Naive thymus-derived CD4-positive, alpha-beta T cell (primary cell): ENCODE measurements at regions not wholly inside any gene's neighbourhood (a gene's known extent, or its start where the extent isn't known, plus 50 kb on each side); places are given as distances from the start of the nearest gene placed in this dataset.

Experiments
- ATAC-seq: fragments of 150-1000 bp; cut with Tn5 transposase; 2 replicates; pipeline ENCODE4 v1.10.0; 2021; ENCODE audit warnings: mild to moderate bottlenecking, moderate library complexity
- CTCF ChIA-PET: fragments of 350-600 bp; sonication (Branson Sonifier 250); formaldehyde crosslinking; loops from one replicate; lab custom pipeline; 2021; ENCODE audit warnings: antibody characterized with exemption; lab: Charles Lee
- POLR2A ChIA-PET: fragments of 350-600 bp; sonication (Branson Sonifier 250); formaldehyde crosslinking; loops from one replicate; lab custom pipeline; 2021; ENCODE audit warnings: antibody characterized with exemption, inconsistent platforms; lab: Charles Lee
- DNase-seq, 9 donors: peaks; one replicate each; pipeline versions ENCODE4 v3.0.0 to v3.0.0-alpha.2; 2020 to 2022; ENCODE audit warnings: mixed read lengths in 1 of 9
- H3K27ac ChIP-seq: one replicate; pipeline ENCODE4 v1.7.0; 2013; ENCODE audit warnings: mild to moderate bottlenecking, low read depth, low read length, moderate library complexity
- H3K27me3 ChIP-seq, 2 donors: one replicate each; pipeline ENCODE4 v1.7.0; 2013; ENCODE audit warnings: low read length in 2 of 2, mild to moderate bottlenecking in 2 of 2, moderate library complexity in 2 of 2; ENCODE audit not compliant: control insufficient read depth in 2 of 2, insufficient read depth in 2 of 2
- H3K36me3 ChIP-seq, 3 experiments: 1 replicate in 2 of 3; 2 replicates in 1 of 3; pipeline ENCODE4 v1.7.0; 2013; ENCODE audit warnings: low read length in 3 of 3, mild to moderate bottlenecking in 3 of 3, moderate library complexity in 1 of 3; ENCODE audit not compliant: insufficient read depth in 3 of 3, control insufficient read depth in 2 of 3
- H3K4me1 ChIP-seq, 2 donors: one replicate each; pipeline ENCODE4 v1.7.0; 2013; ENCODE audit warnings: low read length in 2 of 2, mild to moderate bottlenecking in 2 of 2, moderate library complexity in 1 of 2; ENCODE audit not compliant: control insufficient read depth in 2 of 2, insufficient read depth in 2 of 2
- H3K4me3 ChIP-seq: 2 replicates; pipeline ENCODE4 v1.7.0; 2013; ENCODE audit warnings: mild to moderate bottlenecking, low read length
- H3K9me3 ChIP-seq, 3 experiments: 1 replicate in 2 of 3; 2 replicates in 1 of 3; pipeline ENCODE4 v1.7.0; 2013; ENCODE audit warnings: low read length in 3 of 3; ENCODE audit not compliant: control insufficient read depth in 2 of 3
- H3K27ac Mint-ChIP-seq, 9 donors: one replicate each; pipeline ENCODE4 v1.8.0; 2020 to 2022; ENCODE audit warnings: mixed read lengths in 9 of 9, mild to moderate bottlenecking in 8 of 9, moderate library complexity in 5 of 9, inconsistent platforms in 2 of 9
- H3K27me3 Mint-ChIP-seq, 5 donors: one replicate each; pipeline ENCODE4 v1.8.0; 2021 to 2022; ENCODE audit warnings: mixed read lengths in 5 of 5, mild to moderate bottlenecking in 1 of 5
- H3K36me3 Mint-ChIP-seq, 5 donors: one replicate each; pipeline ENCODE4 v1.8.0; 2020 to 2022; ENCODE audit warnings: mixed read lengths in 5 of 5, mild to moderate bottlenecking in 3 of 5, inconsistent platforms in 1 of 5
- H3K4me1 Mint-ChIP-seq, 7 donors: one replicate each; pipeline ENCODE4 v1.8.0; 2020 to 2022; ENCODE audit warnings: mixed read lengths in 7 of 7, mild to moderate bottlenecking in 3 of 7, inconsistent platforms in 1 of 7
- H3K4me3 Mint-ChIP-seq, 10 donors: one replicate each; pipeline ENCODE4 v1.8.0; 2020 to 2022; ENCODE audit warnings: mild to moderate bottlenecking in 10 of 10, mixed read lengths in 10 of 10, moderate library complexity in 6 of 10, inconsistent platforms in 2 of 10
- H3K9me3 Mint-ChIP-seq, 11 donors: one replicate each; pipeline ENCODE4 v1.8.0; 2020 to 2022; ENCODE audit warnings: mixed read lengths in 11 of 11, mild to moderate bottlenecking in 4 of 11, inconsistent platforms in 1 of 11, moderate library complexity in 1 of 11
- intact Hi-C, 2 donors: fragments of 100-400 bp; cut with micrococcal nuclease; formaldehyde crosslinking; loops; one replicate each; pipeline ENCODE4 v1.15.1; 2023

GRCh38 chr18:43606795-43607194 lies 329.5 kb upstream of the SYT4 start:
- no peaks in the 10 kb centered on the region for H3K36me3 Mint-ChIP-seq
- H3K4me1 Mint-ChIP-seq, result no peaks in the 10 kb centered on the region
- no peaks in the 10 kb centered on the region for H3K9me3 ChIP-seq
- H3K9me3 Mint-ChIP-seq, result peaks cover 4 to 27% (median 14%) of the 10 kb centered on the region in 11 donors
- DNase-seq, result no peak
- ChIA-PET CTCF (no interaction called here), POLR2A (interaction anchor here (0.6 kb wide), 1 partner anchor 577 kb away, joined by 3 read pairs; no protein-coding TSS in a partner anchor)
- H3K27me3 Mint-ChIP-seq, result no peaks in the 10 kb centered on the region
- no peaks in the 10 kb centered on the region for H3K4me1 ChIP-seq
- H3K27me3 ChIP-seq, result no peaks in the 10 kb centered on the region
- no peak overlapping the region for H3K4me3 ChIP-seq
- H3K36me3 ChIP-seq, result no peaks in the 10 kb centered on the region
- no peak overlapping the region for H3K27ac ChIP-seq
- no peak overlapping the region for H3K27ac Mint-ChIP-seq
- no peak overlapping the region for H3K4me3 Mint-ChIP-seq
- no peak for ATAC-seq
- intact Hi-C loops, result no loop called here

- Mint-ChIP-seq H3K27ac (no peak overlapping the region), H3K27me3 (no peaks in the 10 kb centered on the region), H3K4me1 (no peaks in the 10 kb centered on the region), H3K4me3 (no peak overlapping the region), H3K9me3 (peaks cover 0 to 1% (median 0%) of the 10 kb centered on the region in 11 donors), H3K36me3 (no peaks in the 10 kb centered on the region)
- ChIA-PET CTCF (no interaction called here), POLR2A (no interaction called here)
- Histone ChIP-seq H3K4me1 (no peaks in the 10 kb centered on the region), H3K4me3 (no peak overlapping the region), H3K36me3 (no peaks in the 10 kb centered on the region), H3K27ac (no peak overlapping the region), H3K9me3 (no peaks in the 10 kb centered on the region), H3K27me3 (no peaks in the 10 kb centered on the region)
- ATAC-seq (no peak), DNase-seq (peak in 1 of 9 donors; percentile 3)
- intact Hi-C loops, result loop anchor here in 1 of 2 donors (1.0 to 5.0 kb wide), 2 partner anchors 1276 to 1591 kb away; no protein-coding TSS in a partner anchor
These were observed 343.6 kb upstream of the SYT4 start for GRCh38 chr18:43620936-43621335.

GRCh38 chr18:43622024-43622423 lies 344.7 kb upstream of the SYT4 start:
- H3K4me3 Mint-ChIP-seq, result no peak overlapping the region
- no peak overlapping the region for H3K27ac Mint-ChIP-seq
- H3K9me3 ChIP-seq, result no peaks in the 10 kb centered on the region
- no peaks in the 10 kb centered on the region for H3K27me3 Mint-ChIP-seq
- ChIA-PET POLR2A (no interaction called here), CTCF (no interaction called here)
- no peaks in the 10 kb centered on the region for H3K36me3 ChIP-seq
- no peaks in the 10 kb centered on the region for H3K4me1 ChIP-seq
- H3K4me1 Mint-ChIP-seq, result no peaks in the 10 kb centered on the region
- H3K27ac ChIP-seq, result no peak overlapping the region
- intact Hi-C loops, result loop anchor here in 1 of 2 donors (5.0 kb wide), 1 partner anchor 1275 kb away; no protein-coding TSS in a partner anchor
- no peak overlapping the region for H3K4me3 ChIP-seq
- DNase-seq, result no peak
- H3K9me3 Mint-ChIP-seq, result peaks cover 0 to 1% (median 0%) of the 10 kb centered on the region in 11 donors
- H3K27me3 ChIP-seq, result no peaks in the 10 kb centered on the region
- no peaks in the 10 kb centered on the region for H3K36me3 Mint-ChIP-seq
- ATAC-seq, result no peak

GRCh38 chr18:43625582-43625981 lies 348.3 kb upstream of the SYT4 start:
- Histone ChIP-seq H3K9me3 (no peaks in the 10 kb centered on the region), H3K27ac (no peak overlapping the region), H3K36me3 (no peaks in the 10 kb centered on the region), H3K4me3 (no peak overlapping the region), H3K4me1 (no peaks in the 10 kb centered on the region), H3K27me3 (no peaks in the 10 kb centered on the region)
- no peak overlapping the region for H3K27ac Mint-ChIP-seq
- H3K27me3 Mint-ChIP-seq, result no peaks in the 10 kb centered on the region
- no peaks in the 10 kb centered on the region for H3K36me3 Mint-ChIP-seq
- intact Hi-C loops, result no loop called here
- peaks cover 0 to 3% (median 0%) of the 10 kb centered on the region in 11 donors for H3K9me3 Mint-ChIP-seq
- ATAC-seq (no peak), DNase-seq (no peak)
- POLR2A ChIA-PET, result no interaction called here
- no peak overlapping the region for H3K4me3 Mint-ChIP-seq
- CTCF ChIA-PET, result no interaction called here
- H3K4me1 Mint-ChIP-seq, result no peaks in the 10 kb centered on the region

- DNase-seq (no peak), ATAC-seq (no peak)
- Mint-ChIP-seq H3K9me3 (peaks cover 0 to 6% (median 0%) of the 10 kb centered on the region in 11 donors), H3K27ac (no peak overlapping the region), H3K36me3 (no peaks in the 10 kb centered on the region), H3K4me1 (no peaks in the 10 kb centered on the region), H3K27me3 (no peaks in the 10 kb centered on the region), H3K4me3 (no peak overlapping the region)
- intact Hi-C loops, result no loop called here
- no peak overlapping the region for H3K4me3 ChIP-seq
- H3K27ac ChIP-seq, result no peak overlapping the region
- no peaks in the 10 kb centered on the region for H3K9me3 ChIP-seq
- ChIA-PET POLR2A (no interaction called here), CTCF (no interaction called here)
- H3K36me3 ChIP-seq, result no peaks in the 10 kb centered on the region
- no peaks in the 10 kb centered on the region for H3K4me1 ChIP-seq
- no peaks in the 10 kb centered on the region for H3K27me3 ChIP-seq
These were observed 350.7 kb upstream of the SYT4 start for GRCh38 chr18:43627848-43628530.

GRCh38 chr18:43634994-43635393 lies 357.7 kb upstream of the SYT4 start:
- Histone ChIP-seq H3K9me3 (no peaks in the 10 kb centered on the region), H3K27me3 (no peaks in the 10 kb centered on the region), H3K4me3 (no peak overlapping the region), H3K36me3 (no peaks in the 10 kb centered on the region), H3K4me1 (no peaks in the 10 kb centered on the region), H3K27ac (no peak overlapping the region)
- DNase-seq (no peak), ATAC-seq (no peak)
- ChIA-PET CTCF (no interaction called here), POLR2A (no interaction called here)
- Mint-ChIP-seq H3K4me1 (no peaks in the 10 kb centered on the region), H3K27ac (no peak overlapping the region), H3K36me3 (no peaks in the 10 kb centered on the region), H3K9me3 (peaks cover 0 to 19% (median 4%) of the 10 kb centered on the region in 11 donors), H3K27me3 (no peaks in the 10 kb centered on the region), H3K4me3 (no peak overlapping the region)
- intact Hi-C loops, result no loop called here

- no peaks in the 10 kb centered on the region for H3K27me3 ChIP-seq
These were observed 358.1 kb upstream of the SYT4 start for GRCh38 chr18:43635397-43635796.

More at GRCh38 chr18:43635397-43635796, 358.1 kb upstream of the SYT4 start:
- DNase-seq, result no peak
- Mint-ChIP-seq H3K4me3 (no peak overlapping the region), H3K4me1 (no peaks in the 10 kb centered on the region), H3K9me3 (peaks cover 0 to 18% (median 4%) of the 10 kb centered on the region in 11 donors), H3K36me3 (no peaks in the 10 kb centered on the region), H3K27ac (no peak overlapping the region), H3K27me3 (no peaks in the 10 kb centered on the region)
- Histone ChIP-seq H3K9me3 (no peaks in the 10 kb centered on the region), H3K36me3 (no peaks in the 10 kb centered on the region), H3K4me3 (no peak overlapping the region), H3K4me1 (no peaks in the 10 kb centered on the region), H3K27ac (no peak overlapping the region)
- no peak for ATAC-seq
- ChIA-PET POLR2A (no interaction called here), CTCF (no interaction called here)
- intact Hi-C loops, result no loop called here
